ENCODE measurements at regions not wholly inside any gene's neighbourhood (a gene's known extent, or its start where the extent isn't known, plus 50 kb on each side); places are given as distances from the start of the nearest gene placed in this dataset.

- ATAC-seq (no peak), DNase-seq (no peak)
- Histone ChIP-seq H3K9me3 (peaks cover 0 to 2% (median 0%) of the 10 kb centered on the region in 11 donors), H3K36me3 (no peaks in the 10 kb centered on the region), H3K27ac (no peak overlapping the region), H3K27me3 (no peaks in the 10 kb centered on the region), H3K4me3 (no peak overlapping the region), H3K4me1 (peaks cover 0 to 4% (median 0%) of the 10 kb centered on the region in 9 donors)
- TF ChIP-seq, protein P1, sequence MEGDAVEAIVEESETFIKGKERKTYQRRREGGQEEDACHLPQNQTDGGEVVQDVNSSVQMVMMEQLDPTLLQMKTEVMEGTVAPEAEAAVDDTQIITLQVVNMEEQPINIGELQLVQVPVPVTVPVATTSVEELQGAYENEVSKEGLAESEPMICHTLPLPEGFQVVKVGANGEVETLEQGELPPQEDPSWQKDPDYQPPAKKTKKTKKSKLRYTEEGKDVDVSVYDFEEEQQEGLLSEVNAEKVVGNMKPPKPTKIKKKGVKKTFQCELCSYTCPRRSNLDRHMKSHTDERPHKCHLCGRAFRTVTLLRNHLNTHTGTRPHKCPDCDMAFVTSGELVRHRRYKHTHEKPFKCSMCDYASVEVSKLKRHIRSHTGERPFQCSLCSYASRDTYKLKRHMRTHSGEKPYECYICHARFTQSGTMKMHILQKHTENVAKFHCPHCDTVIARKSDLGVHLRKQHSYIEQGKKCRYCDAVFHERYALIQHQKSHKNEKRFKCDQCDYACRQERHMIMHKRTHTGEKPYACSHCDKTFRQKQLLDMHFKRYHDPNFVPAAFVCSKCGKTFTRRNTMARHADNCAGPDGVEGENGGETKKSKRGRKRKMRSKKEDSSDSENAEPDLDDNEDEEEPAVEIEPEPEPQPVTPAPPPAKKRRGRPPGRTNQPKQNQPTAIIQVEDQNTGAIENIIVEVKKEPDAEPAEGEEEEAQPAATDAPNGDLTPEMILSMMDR (IDR thresholded peaks at IDR 0.05) = no peak
- WGBS, 2 donors = 28 to 31% methylated on average over 3 of the region's 3 CpGs
- intact Hi-C loops (cut with DNase I) = no loop called here
Measured at GRCh38 chr13:67651908-67652465, 421.9 kb upstream of the PCDH9 start.

DNA sequence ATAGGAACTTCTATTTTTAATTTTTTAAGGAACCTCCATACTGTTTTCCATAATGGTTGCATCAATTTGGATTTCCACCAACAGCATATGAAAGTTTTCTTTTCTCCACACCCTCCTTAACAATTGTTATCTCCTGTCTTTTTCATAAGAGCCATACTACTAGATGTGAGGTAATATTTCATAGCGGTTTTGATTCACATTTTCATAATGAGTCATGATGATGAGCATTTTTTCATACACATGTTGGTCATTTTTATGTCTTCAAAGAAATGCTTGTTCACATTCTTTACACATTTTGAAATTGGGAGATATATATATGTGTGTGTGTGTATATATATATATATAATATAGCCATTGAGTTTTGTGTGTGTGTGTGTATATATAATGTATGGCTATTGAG lies 420.3 kb upstream of the PCDH9 start:
- Histone ChIP-seq H3K4me1 (peaks cover 0 to 4% (median 0%) of the 10 kb centered on the region in 9 donors), H3K9me3 (peaks cover 0 to 7% (median 0%) of the 10 kb centered on the region in 11 donors), H3K36me3 (no peaks in the 10 kb centered on the region), H3K27me3 (no peaks in the 10 kb centered on the region), H3K4me3 (no peak overlapping the region), H3K27ac (no peak overlapping the region)
- ATAC-seq (no peak), DNase-seq (no peak)
- WGBS, 2 donors = 75 to 94% methylated on average over 1 of the region's 1 CpG
- TF ChIP-seq, protein P1 (IDR thresholded peaks at IDR 0.05) = no peak
- intact Hi-C loops (cut with DNase I) = no loop called here

- ATAC-seq = no peak
- H3K36me3 ChIP-seq = no peaks in the 10 kb centered on the region
Measured at GRCh38 chr13:67645874-67646467, 415.8 kb upstream of the PCDH9 start.

DNA sequence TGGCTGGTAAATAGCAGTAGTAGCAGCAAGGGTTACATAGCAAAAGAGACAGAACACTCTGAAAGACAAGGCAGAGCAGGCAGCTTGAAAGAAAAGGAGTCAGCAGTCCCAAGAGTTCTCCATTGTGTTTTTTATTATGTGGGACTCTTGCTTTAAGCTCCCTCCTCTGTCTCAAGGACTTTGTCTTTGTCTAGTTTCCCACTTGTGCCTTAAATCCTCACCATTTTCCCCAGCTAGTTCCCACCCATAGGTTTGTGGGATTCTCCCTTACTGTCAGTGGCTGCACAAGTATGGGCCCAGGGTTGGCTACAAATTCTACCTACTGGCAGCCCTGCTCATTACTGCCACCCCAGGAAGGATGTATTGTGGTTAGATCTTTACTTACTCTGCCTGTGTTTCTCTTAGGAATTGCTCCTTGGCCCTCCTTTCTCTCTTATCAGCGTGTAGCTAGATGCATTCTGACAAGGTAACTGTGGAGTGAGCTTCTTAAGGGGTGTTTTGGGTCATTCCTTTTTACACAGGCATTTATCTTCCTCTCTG lies 413.4 kb upstream of the PCDH9 start:
- Histone ChIP-seq H3K9me3 (peaks cover 0 to 7% (median 0%) of the 10 kb centered on the region in 11 donors), H3K4me1 (no peaks in the 10 kb centered on the region), H3K4me3 (no peak overlapping the region), H3K36me3 (no peaks in the 10 kb centered on the region), H3K27me3 (no peaks in the 10 kb centered on the region), H3K27ac (no peak overlapping the region)
- TF ChIP-seq, protein P1 (IDR thresholded peaks at IDR 0.05) = no peak
- DNase-seq (no peak), ATAC-seq (no peak)
- intact Hi-C loops (cut with DNase I) = no loop called here
- 24 to 32% methylated on average over 1 of the region's 1 CpG for WGBS, 2 donors

More at GRCh38 chr13:67645874-67646467, 415.8 kb upstream of the PCDH9 start:
- Histone ChIP-seq H3K4me1 (no peaks in the 10 kb centered on the region), H3K27ac (no peak overlapping the region), H3K27me3 (no peaks in the 10 kb centered on the region), H3K9me3 (peaks cover 0 to 7% (median 0%) of the 10 kb centered on the region in 11 donors), H3K4me3 (no peak overlapping the region)
- intact Hi-C loops (cut with DNase I) = no loop called here
- TF ChIP-seq, protein P1 (IDR thresholded peaks at IDR 0.05) = no peak
- DNase-seq = no peak
- WGBS, 2 donors = 67 to 74% methylated on average over 4 of the region's 4 CpGs

Data from heart right ventricle (tissue), 16 donors.